Progenitor cell of endocrine pancreas (in vitro differentiated cells): ENCODE measurements at regions not wholly inside any gene's neighbourhood (a gene's known extent, or its start where the extent isn't known, plus 50 kb on each side); places are given as distances from the start of the nearest gene placed in this dataset.
"Not testable (repeated sequence)": the region's sequence is repeated elsewhere in the genome, so short reads cannot be mapped to it uniquely, and the experiment has no call there.

ENCODE experiments used
- DNase-seq: peaks from one replicate; pipeline ENCODE4 v3.0.0; 2021; ENCODE audit warnings: low spot score; ENCODE audit not compliant: unreplicated experiment
- H3K27ac Mint-ChIP-seq: 2 replicates; pipeline ENCODE4 v1.8.0; 2021; ENCODE audit warnings: mild to moderate bottlenecking, moderate library complexity, mixed read lengths
- H3K27me3 Mint-ChIP-seq: 2 replicates; pipeline ENCODE4 v1.8.0; 2021; ENCODE audit warnings: mixed read lengths
- H3K36me3 Mint-ChIP-seq: 2 replicates; pipeline ENCODE4 v1.8.0; 2022; ENCODE audit warnings: mixed read lengths; ENCODE audit not compliant: insufficient read depth
- H3K4me1 Mint-ChIP-seq: 2 replicates; pipeline ENCODE4 v1.8.0; 2021; ENCODE audit warnings: low read depth, mixed read lengths
- H3K4me3 Mint-ChIP-seq: 2 replicates; pipeline ENCODE4 v1.8.0; 2021; ENCODE audit warnings: low read depth, mild to moderate bottlenecking, moderate library complexity, mixed read lengths
- H3K9me3 Mint-ChIP-seq: 2 replicates; pipeline ENCODE4 v1.8.0; 2021; ENCODE audit warnings: low read depth, mixed read lengths
- CTCF ChIP-seq: fragments of 200-600 bp; sonication (generic); IDR thresholded peaks from one replicate; pipeline ENCODE4 v1.5.0; 2021; ENCODE audit warnings: antibody characterized with exemption, mild to moderate bottlenecking; ENCODE audit not compliant: unreplicated experiment

GRCh38 chr11:128152796-128153696 lies 434.3 kb downstream of the ETS1 start:
- peaks cover 2% of the 10 kb centered on the region for H3K4me1 Mint-ChIP-seq
- H3K36me3 Mint-ChIP-seq = no peaks in the 10 kb centered on the region
- no peak for TF ChIP-seq CTCF
- H3K4me3 Mint-ChIP-seq = no peak overlapping the region
- DNase-seq = no peak
- H3K27ac Mint-ChIP-seq = no peak overlapping the region
- H3K27me3 Mint-ChIP-seq = peaks cover 2% of the 10 kb centered on the region
- H3K9me3 Mint-ChIP-seq = no peaks in the 10 kb centered on the region

GRCh38 chr11:128151780-128152179 lies 435.6 kb downstream of the ETS1 start:
- Mint-ChIP-seq H3K4me3 (no peak overlapping the region), H3K36me3 (no peaks in the 10 kb centered on the region), H3K9me3 (no peaks in the 10 kb centered on the region), H3K27ac (no peak overlapping the region), H3K4me1 (peaks cover 2% of the 10 kb centered on the region), H3K27me3 (peaks cover 2% of the 10 kb centered on the region)
- TF ChIP-seq CTCF = no peak
- no peak for DNase-seq

- DNase-seq = no peak
- H3K27ac Mint-ChIP-seq = no peak overlapping the region
- TF ChIP-seq CTCF = no peak
- H3K27me3 Mint-ChIP-seq = peaks cover 2% of the 10 kb centered on the region
- H3K36me3 Mint-ChIP-seq = no peaks in the 10 kb centered on the region
- no peak overlapping the region for H3K4me3 Mint-ChIP-seq
- H3K4me1 Mint-ChIP-seq = peaks cover 2% of the 10 kb centered on the region
- no peaks in the 10 kb centered on the region for H3K9me3 Mint-ChIP-seq
Measured at GRCh38 chr11:128151338-128151737, 436.0 kb downstream of the ETS1 start.

- no peak overlapping the region for H3K4me3 Mint-ChIP-seq
- DNase-seq = no peak
- no peak overlapping the region for H3K27ac Mint-ChIP-seq
- peaks cover 2% of the 10 kb centered on the region for H3K27me3 Mint-ChIP-seq
- no peaks in the 10 kb centered on the region for H3K9me3 Mint-ChIP-seq
- H3K4me1 Mint-ChIP-seq = peaks cover 2% of the 10 kb centered on the region
- no peaks in the 10 kb centered on the region for H3K36me3 Mint-ChIP-seq
- no peak for TF ChIP-seq CTCF
Measured at GRCh38 chr11:128148208-128148607, 439.1 kb downstream of the ETS1 start.

GRCh38 chr11:128146926-128147605 lies 440.3 kb downstream of the ETS1 start:
- Mint-ChIP-seq H3K36me3 (no peaks in the 10 kb centered on the region), H3K27me3 (peaks cover 2% of the 10 kb centered on the region), H3K4me1 (peaks cover 2% of the 10 kb centered on the region), H3K9me3 (peaks cover 3% of the 10 kb centered on the region), H3K4me3 (no peak overlapping the region), H3K27ac (no peak overlapping the region)
- no peak for DNase-seq
- TF ChIP-seq CTCF = no peak

- not testable (repeated sequence) for H3K27ac Mint-ChIP-seq, H3K4me3 Mint-ChIP-seq, DNase-seq, H3K4me1 Mint-ChIP-seq, H3K36me3 Mint-ChIP-seq, H3K27me3 Mint-ChIP-seq
- H3K9me3 Mint-ChIP-seq = peaks cover 20% of the 10 kb centered on the region
Measured at GRCh38 chr11:128140293-128140692, 447.1 kb downstream of the ETS1 start.
